ENCODE measurements at regions not wholly inside any gene's neighbourhood (a gene's known extent, or its start where the extent isn't known, plus 50 kb on each side); places are given as distances from the start of the nearest gene placed in this dataset.

- no peaks in the 10 kb centered on the region for H3K9me3 ChIP-seq
- H3K4me3 ChIP-seq (replicated peaks in 1 of 3), result no peak overlapping the region
- DNase-seq, result no peak
- TF ChIP-seq POLR2A (IDR thresholded peaks at IDR 0.05), result no peak
- TF ChIP-seq CTCF (IDR thresholded peaks at IDR 0.05), result no peak
- WGBS, 2 donors, result 72 to 81% methylated on average over 4 of the region's 4 CpGs
- no peaks in the 10 kb centered on the region for H3K36me3 ChIP-seq
- no peaks in the 10 kb centered on the region for H3K27me3 ChIP-seq
- intact Hi-C loops (cut with DNase I), result no loop called here
- H3K27ac ChIP-seq, result no peak overlapping the region
- no peaks in the 10 kb centered on the region for H3K4me1 ChIP-seq
Observed at GRCh38 chr6:90997076-90997475, 410.2 kb upstream of the MAP3K7 start.

- no peaks in the 10 kb centered on the region for H3K9me3 ChIP-seq
- H3K4me3 ChIP-seq (replicated peaks in 1 of 3), result no peak overlapping the region
- DNase-seq, result no peak
- no peak overlapping the region for H3K27ac ChIP-seq
- no peaks in the 10 kb centered on the region for H3K4me1 ChIP-seq
- intact Hi-C loops (cut with DNase I), result no loop called here
- WGBS, 2 donors, result 51 to 75% methylated on average over 3 of the region's 3 CpGs
- no peaks in the 10 kb centered on the region for H3K27me3 ChIP-seq
- TF ChIP-seq POLR2A (IDR thresholded peaks at IDR 0.05) (no peak), CTCF (IDR thresholded peaks at IDR 0.05) (no peak)
- H3K36me3 ChIP-seq, result no peaks in the 10 kb centered on the region
Observed at GRCh38 chr6:90993770-90994169, 406.9 kb upstream of the MAP3K7 start.

- DNase-seq, result no peak
- WGBS, 2 donors, result 83 to 87% methylated on average over 5 of the region's 5 CpGs
- intact Hi-C loops (cut with DNase I), result no loop called here
- H3K4me3 ChIP-seq (replicated peaks in 1 of 3), result no peak overlapping the region
- no peaks in the 10 kb centered on the region for H3K36me3 ChIP-seq
- no peaks in the 10 kb centered on the region for H3K4me1 ChIP-seq
- TF ChIP-seq CTCF (IDR thresholded peaks at IDR 0.05), result no peak
- no peak for TF ChIP-seq POLR2A (IDR thresholded peaks at IDR 0.05)
- no peak overlapping the region for H3K27ac ChIP-seq
- H3K27me3 ChIP-seq, result no peaks in the 10 kb centered on the region
- H3K9me3 ChIP-seq, result no peaks in the 10 kb centered on the region
Observed at GRCh38 chr6:90989763-90990162, 402.9 kb upstream of the MAP3K7 start.

- WGBS, 2 donors, result 66 to 70% methylated on average over 3 of the region's 3 CpGs
- TF ChIP-seq POLR2A (IDR thresholded peaks at IDR 0.05) (no peak), CTCF (IDR thresholded peaks at IDR 0.05) (no peak)
- Histone ChIP-seq H3K4me1 (no peaks in the 10 kb centered on the region), H3K9me3 (no peaks in the 10 kb centered on the region), H3K4me3 (replicated peaks in 1 of 3) (no peak overlapping the region), H3K27me3 (no peaks in the 10 kb centered on the region), H3K36me3 (no peaks in the 10 kb centered on the region), H3K27ac (no peak overlapping the region)
- DNase-seq, result no peak
- intact Hi-C loops (cut with DNase I), result no loop called here
Observed at GRCh38 chr6:90984066-90984465, 397.2 kb upstream of the MAP3K7 start.

GRCh38 chr6:90983462-90983861, 396.6 kb upstream of the MAP3K7 start:
- DNase-seq, result no peak

More at GRCh38 chr6:90983462-90983861, 396.6 kb upstream of the MAP3K7 start:
- Histone ChIP-seq H3K36me3 (no peaks in the 10 kb centered on the region), H3K9me3 (no peaks in the 10 kb centered on the region), H3K4me1 (no peaks in the 10 kb centered on the region), H3K4me3 (replicated peaks in 1 of 3) (no peak overlapping the region), H3K27me3 (no peaks in the 10 kb centered on the region), H3K27ac (no peak overlapping the region)
- TF ChIP-seq POLR2A (IDR thresholded peaks at IDR 0.05) (no peak), CTCF (IDR thresholded peaks at IDR 0.05) (no peak)
- intact Hi-C loops (cut with DNase I), result no loop called here
- 38 to 42% methylated on average over 4 of the region's 4 CpGs for WGBS, 2 donors

Data from thyroid gland (tissue), 4 donors.